GM18517 (cell line): ENCODE measurements at regions not wholly inside any gene's neighbourhood (a gene's known extent, or its start where the extent isn't known, plus 50 kb on each side); places are given as distances from the start of the nearest gene placed in this dataset.

Experiments
- ATAC-seq: cut with Tn5 transposase; IDR thresholded peaks from one replicate; pipeline ENCODE4 v1.9.1; 2021; ENCODE audit warnings: mild to moderate bottlenecking, moderate library complexity; ENCODE audit not compliant: unreplicated experiment

DNA sequence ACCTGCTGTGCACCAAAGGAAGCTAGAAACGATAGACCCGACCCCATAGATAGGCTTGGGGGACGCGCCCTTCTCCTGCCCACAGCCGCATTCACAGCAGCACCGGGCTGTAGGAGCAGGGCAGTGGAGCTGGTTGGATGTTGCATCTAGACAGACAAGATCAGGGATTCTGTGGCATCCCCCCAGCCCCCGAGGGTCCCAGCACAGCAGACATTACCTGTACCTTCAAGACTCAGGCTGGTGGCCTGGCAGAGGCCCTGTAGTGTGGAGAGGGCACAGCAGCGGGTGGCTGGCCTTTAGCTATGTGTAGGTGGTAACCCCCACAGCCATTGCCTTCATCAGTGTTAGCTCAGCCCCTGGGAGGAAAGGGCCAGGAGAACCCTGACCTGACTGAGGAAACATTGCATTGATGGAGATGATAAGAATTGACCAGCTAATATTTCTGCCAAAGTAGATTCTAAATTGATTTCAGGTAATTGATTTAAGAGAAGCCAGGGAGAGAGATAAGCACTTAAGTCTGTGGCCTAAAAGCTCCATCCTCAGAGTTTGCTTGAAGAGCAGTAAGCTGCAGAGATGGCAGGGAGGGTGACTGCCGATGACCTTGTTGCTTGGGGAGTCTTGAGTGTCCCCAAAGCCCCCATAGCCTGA lies 269.4 kb downstream of the TLE3 start:
- ATAC-seq = no peak

DNA sequence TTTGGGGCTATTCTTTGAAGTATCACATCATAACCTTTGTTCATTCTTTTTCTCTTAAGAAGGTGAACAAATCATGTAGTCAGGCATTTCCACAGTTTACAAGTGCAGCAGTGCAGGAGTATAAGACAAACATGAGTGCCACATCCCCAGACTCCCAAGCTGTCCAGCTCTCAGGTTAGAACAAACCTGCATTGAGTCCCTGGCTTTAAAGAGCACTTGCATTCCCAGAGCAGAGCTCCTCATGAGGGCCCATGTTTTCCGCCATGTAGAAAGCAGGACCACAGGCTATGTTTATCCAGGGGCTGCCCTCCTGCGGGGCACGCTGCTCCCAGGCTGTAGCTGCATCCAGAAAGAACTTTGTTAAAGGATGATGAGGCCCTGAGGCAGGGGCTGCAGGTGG lies 267.7 kb downstream of the TLE3 start:
- no peak for ATAC-seq

DNA sequence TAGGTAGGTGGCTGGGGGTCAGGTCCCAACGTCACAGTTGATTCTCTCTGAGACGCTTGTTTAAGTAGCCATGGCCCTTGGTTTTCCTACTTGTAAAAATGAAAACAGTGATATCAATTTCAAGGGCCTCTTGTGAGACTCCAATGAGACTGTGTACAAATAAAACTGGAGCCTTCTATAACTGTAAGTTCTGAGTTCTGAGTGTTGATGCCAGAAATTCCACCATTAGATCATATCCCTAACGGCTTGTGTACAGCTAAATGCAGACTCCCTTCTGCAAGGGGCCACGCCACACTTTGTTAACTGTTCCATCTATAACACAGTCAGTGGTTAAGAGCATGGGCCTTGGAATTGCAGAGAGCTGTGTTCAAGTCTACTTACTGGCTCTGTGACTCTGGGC lies 267.3 kb downstream of the TLE3 start:
- ATAC-seq = no peak

DNA sequence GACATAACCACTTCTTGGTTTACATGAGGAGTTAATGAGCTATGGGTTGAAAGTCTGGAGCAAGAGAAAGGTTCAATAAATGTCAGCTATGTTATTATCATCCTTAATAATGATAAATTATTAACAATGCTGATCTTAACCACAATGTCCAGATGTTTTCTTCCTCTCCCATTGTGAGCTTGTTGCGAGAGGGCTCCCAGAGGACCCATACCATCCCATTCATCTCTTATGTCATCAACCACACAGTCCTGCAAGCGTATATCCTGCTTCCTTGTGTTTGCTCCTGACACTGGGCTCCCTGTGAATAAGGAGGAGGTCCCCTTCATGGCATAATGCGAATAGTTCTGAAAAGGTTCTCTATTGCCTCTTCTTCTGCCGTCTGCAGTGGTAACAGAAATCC lies 266.8 kb downstream of the TLE3 start:
- ATAC-seq = no peak

DNA sequence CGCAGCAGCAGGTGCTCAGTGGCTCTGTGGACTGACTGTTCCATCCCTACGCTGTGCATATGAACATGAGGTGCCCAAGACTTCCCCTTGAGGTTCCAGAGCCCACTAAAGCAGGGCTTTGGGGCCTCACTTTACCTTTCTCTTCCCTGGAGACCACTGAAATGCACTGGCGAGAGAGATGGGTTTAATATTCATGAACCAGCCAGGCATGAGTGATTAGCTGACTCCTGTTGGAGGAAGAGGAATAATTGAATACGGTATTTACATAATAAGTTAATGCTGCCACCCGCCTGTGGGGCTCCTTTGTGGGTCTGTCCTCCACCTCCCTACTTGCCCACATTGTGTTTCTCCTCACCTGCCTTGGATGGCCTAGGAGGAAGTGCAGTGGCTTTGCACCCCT lies 263.4 kb downstream of the TLE3 start:
- ATAC-seq = no peak

DNA sequence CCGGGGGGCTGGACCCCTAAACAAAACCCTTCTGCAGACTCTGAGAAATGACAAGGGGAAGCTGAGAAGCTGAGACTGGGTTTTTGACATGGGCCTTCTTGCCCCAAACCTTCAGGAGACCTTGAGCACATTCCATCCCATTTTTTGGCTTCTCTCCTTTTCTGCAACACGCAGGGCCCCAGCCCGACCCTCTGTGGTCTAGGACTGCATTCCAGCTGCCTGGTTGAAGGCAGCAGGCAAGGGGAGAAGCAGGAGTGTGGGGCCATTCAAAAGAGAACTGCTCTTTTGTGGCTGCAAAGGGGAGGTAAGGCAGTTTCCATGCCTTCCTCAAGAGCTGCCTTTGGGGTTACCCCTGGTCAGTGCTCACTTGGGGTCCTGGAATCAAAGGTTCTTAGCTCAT lies 263.0 kb downstream of the TLE3 start:
- no peak for ATAC-seq

DNA sequence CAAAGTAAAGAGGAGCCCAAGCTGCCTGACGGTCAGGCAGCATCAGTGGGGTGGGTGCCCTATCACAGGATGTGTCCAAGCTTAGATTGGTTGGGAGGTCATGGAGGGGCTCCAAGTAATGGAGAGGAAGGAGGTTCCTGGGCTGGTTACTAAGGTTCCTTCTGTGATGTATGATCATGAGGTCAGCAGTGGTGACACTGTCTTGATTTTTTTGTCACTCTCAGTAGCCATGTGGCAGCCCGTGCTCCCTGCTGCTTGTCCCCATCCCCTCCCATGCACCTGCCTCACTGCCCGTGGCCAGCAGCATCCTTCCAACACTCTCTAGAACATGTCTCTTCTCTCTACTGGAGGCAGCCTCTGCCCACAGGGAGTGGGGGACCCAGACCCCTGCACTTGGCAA lies 261.7 kb downstream of the TLE3 start:
- ATAC-seq = no peak

DNA sequence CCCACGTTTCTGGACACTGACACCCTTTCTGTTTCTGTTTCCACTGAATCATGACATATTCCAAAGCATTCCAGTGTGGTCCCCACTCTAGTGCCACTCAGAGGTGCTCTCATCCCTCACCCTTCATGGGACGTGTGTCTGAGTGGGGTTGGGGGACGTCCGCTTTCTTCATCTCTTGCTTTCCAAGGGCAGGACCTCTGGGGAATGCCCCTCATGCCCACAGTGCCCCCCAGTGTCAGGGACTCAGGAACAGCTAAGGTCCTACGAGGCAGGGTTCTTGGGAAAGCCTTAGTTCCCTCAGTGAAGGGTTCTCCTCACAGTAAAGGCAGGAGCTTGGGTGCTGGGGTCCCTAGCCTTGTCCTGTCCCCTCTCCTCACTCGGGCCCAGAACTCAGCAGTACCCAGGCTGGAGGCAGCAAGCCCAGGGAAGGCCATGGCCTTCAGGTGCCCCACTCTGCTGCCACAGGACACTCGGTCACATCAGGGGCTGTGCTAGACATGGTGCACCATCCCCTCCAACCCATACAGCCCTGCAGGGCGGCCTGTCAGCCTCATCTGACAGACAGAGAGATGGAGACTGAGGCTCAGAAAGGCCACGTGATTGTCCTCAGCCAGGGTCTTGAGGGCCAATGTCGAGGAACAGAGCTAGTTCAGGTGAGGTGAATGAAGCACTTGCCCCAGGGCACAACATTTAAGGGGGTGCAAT lies 261.0 kb downstream of the TLE3 start:
- ATAC-seq = no peak

DNA sequence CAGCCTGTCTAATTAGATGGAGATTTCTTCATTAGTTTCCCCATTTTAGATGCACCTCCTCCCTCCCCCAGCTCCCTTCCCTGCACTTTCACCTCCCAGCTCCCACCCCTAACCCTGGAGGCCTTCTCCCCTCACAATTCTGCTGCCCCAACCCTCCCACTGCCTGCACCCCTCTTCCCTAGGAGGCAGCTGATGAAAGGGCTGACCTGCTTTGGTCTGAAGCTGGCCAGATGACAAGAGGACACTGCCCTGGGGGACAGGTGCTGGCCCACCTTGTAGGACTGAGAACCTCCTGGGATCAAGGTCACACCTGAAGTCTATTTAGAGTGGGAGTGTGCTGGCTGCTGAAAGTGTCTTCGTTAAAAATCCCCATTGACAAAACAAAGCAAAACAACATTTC lies 259.4 kb downstream of the TLE3 start:
- no peak for ATAC-seq

DNA sequence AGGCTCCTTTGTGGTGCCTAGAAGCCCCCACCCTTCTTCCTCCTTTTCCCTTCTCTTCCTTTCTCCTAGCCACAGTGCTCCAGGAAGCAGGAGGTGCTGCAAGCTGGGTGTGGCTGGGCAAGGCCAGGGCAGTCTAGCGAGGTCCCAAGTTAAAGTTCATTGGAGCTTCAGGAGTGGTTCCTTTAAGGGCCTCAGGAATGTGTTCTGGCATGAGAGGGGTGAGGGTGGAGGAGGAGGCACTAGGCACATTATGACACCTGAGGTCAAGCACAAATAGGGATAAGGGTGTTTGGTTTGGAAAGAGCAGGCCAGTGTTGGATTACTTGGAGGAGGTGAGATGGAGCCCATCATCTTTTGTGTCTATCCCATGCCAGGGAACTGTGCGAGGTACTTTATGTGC lies 258.7 kb downstream of the TLE3 start:
- ATAC-seq = no peak

DNA sequence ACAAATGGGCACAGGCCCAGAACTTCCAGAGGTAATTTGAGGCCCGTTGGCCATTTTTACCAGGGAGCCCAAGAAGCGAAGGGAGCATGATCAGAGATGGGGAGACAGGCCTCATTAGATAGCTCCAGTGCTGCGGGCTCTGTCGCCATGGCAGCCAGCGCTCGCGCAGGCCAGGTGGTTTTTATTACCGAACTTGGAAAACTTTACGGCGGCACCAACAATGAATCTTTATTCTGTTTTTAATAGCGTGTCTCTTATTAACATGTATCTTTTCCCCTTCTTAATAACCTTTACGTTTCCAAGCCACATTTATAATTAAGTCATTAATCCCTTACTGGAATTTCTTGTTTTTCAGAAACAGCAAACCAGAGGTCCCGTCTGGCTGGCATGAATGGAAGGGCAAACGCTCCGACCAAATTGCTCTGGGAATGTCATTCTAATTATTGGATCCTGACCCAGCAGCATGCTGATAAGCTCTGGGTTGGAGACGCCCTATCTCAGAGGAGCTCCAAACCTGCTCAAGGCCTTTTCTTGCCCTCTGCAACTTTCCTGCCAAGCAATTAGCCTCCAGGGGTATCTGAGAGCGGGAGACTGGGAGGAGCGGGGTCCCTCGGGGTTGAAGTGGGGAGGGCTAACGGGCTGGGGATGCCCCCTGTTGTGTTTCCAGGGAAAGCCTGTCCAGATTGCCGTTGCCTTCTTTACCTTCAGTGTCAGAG lies 256.4 kb downstream of the TLE3 start:
- ATAC-seq = no peak

DNA sequence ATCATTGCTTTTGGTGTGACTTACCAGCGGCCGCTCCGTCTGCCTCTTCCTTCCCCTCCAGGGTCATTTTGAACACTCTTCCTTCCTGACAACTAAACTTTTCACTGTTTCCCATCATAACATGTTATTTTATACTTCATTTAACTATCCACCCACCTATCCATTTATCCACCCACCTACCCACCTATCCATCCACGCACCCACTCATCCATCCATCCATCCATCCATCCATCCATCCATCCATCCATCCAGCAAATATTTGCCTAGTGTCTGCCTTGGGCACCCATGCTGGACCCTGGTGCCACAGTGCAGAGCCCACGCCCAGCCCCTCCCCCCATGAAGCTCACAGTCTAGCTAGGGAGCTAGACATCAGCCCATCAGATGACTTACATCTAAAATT lies 254.9 kb downstream of the TLE3 start:
- ATAC-seq = no peak

DNA sequence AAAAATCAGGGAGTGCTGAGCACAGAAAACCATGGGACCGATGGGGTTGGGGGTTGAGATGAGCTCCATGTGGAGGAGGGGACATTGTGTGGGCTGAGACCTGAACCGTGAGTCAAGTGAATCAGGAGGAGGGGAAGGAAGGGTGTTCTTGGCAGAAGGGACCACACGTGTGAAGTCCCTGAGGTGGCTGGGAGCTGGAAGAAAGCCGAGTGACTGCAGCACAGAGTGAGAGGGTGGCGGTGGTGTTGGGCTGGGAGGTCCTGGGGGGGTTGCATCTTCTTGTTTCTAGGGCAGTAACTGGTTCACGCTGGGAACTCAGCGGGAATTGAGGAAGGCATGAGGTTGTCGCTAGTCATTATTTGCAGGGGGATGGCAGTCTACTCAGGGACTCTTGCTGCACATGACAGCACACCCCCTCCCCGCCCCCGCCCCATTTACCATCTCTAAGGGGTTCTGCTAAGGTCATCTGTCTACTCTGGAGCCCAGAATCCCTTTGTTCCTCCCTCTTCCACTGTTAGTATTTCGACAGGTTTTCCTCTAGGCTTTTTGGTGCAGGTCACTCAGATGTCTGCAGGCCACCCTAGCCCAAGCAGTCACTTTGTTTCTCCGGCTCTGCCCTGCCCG lies 254.3 kb downstream of the TLE3 start:
- no peak for ATAC-seq

DNA sequence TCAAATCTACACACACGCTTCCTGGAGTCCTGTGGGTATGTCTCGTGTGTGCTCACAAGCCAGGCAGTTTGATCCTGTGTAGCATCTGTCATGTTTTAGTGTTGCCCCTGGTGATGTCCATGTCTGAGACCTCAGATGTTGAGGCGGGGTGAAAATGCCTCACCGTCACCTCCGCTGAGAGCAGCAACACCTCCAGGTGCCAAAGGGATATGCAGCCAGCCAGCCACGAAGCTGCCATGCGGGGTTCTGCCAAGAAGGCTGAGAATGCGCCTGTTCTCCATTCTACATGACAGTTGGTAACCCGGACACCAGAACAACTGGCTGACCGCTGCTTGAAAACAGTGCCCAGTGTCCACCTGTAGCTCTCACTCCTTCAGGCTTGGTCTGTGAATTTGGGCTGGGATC lies 253.8 kb downstream of the TLE3 start:
- no peak for ATAC-seq

DNA sequence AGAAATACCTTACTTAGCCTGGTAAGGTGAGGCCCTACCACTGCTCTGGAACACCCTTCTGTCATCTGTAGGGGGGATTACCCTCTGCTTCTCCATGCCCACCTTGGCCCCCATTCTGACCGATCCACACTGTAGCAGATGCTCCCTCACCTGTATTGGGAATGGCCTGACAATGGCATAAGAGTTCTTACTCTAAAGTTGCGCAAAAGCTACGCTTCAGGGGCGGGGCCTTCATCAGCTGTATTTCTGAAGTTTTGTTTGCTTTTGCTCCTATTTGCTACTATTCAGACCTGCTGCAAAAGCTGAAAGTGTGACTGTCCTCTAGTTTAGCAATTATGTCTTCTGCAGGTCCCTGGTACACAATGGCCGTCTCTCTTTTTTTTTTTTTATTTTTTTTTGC lies 252.6 kb downstream of the TLE3 start:
- no peak for ATAC-seq

DNA sequence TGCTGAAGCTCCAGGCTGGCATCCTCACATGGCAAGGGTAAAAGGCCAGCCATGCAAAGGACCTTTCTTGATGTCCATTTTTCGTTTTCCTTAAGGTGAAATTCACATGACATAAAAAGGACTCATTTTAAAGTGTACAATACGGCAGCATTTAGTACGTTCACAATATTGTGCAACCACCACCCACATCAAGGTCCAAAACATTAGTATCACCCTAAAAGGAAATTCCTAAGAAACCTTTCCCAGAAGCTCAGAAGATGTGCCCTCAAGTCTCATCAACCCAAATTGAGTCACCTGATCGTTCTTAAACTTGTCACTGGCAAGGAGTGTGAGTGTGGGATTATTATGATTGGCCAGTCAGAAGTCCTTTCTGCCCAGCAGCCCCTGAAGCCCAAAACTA lies 250.1 kb downstream of the TLE3 start:
- ATAC-seq = no peak

DNA sequence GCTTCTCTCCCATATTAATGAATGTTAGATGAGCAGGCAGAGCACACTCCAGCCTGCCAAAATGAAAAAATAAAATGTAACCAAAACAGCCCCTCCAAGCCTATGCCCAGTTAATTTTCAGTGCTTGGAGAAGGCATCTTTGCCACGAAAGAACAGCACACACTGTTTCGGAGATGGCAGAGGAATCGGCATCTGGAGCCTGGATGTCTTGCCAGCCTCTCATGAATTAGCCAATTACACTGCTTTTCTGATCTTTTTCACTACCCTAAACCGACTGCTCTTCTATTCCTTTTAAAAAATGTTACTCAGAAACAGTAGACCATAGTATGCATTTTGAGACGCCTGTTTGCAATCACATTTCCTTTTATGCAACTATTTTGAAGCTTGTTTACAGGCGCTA lies 249.6 kb downstream of the TLE3 start:
- no peak for ATAC-seq

DNA sequence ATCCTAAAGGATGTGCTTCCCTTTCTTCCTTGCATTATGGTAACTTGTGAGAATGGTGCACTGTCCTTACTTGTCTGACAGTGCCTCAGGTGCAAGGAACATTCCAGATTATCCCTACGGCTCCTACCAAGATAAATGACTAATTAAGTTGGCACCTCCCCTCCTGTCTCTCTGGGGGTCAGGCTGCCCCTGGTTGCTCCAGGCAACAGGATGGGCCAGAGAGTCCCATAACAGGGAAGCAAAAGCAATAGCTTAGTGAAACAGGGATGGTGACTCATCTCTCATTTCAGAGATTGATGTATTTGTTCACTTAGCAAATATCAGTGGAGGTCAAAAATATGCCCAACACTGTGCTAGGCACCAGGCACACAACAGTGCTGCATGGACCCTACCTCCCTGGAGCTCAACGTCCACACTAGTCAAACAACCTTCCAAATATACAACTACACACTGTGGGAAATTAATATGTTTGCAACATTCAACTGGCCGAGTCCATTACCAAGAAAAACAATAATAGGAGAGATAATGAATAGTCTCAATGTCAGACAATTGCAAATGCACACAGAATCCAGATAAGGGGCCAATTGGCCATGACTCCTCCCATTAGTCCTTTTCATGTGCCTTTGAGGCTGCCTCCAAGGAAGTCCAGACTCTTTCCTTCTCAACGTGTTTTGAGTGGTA lies 249.0 kb downstream of the TLE3 start:
- no peak for ATAC-seq

DNA sequence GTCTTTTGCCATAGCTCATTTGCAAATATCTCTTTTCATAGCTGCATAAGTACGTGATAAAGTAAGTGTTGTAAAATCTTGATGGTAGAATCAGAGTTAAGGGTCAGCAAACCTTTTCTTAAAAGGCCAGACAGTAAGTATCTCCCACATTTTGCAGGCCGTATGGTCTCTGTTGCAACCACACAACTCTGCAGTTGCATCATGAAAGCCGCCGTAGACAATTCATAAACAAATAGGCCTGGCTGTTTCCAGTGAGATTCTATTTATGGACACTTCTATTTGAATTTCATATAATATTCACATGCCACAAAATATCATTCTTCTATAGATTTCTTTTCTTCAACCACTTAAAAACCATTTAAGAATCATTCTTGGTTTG lies 248.5 kb downstream of the TLE3 start:
- no peak for ATAC-seq

DNA sequence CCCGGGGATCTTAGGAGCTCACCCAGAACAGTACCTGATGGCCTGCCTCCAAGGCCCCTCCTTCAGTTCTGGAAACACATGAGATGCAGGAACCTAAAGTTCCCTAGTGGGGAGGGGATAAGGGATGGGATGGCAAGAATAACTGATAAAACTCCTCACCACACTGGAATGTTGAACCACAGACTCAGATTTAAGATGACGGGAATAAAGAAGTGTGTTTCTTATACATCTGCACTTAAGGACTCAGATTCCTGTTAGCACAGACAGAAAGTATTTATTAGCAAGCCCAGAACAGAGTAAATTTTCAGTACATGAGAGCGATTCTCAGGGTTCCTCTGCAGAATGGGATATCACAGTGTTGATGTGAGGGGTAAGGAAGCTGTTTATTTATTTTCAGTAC lies 245.2 kb downstream of the TLE3 start:
- no peak for ATAC-seq

DNA sequence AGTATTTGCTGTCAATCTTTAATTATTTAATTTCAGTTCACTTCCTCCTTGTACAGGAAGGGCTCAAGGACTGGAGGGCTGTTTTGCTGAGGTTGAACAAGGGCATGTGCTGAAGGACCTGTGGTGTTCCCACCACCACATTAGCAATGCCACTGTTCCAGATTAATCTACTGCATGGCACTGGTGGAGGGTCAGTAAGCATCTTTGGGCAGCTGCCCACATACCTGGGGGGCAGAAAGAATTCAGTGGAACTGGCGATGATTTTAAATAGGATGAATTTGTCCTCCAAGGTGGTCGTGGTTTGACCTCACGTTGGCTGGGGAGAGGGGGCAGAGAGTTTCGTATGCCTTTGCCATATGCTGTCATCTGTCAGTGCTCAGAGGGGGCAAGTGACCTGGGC lies 244.8 kb downstream of the TLE3 start:
- ATAC-seq = no peak
